IMR-90 (cell line): ENCODE measurements at regions not wholly inside any gene's neighbourhood (a gene's known extent, or its start where the extent isn't known, plus 50 kb on each side); places are given as distances from the start of the nearest gene placed in this dataset.

Experiments used
- ATAC-seq: fragments of 200-7000 bp; cut with Tn5 transposase; 2 replicates; pipeline ENCODE4 v1.9.1; 2020; ENCODE audit warnings: low read depth, mild to moderate bottlenecking, moderate library complexity
- BruUV-seq: library from RNA; stranded (reverse); fragments of 400-500 nt; replicated peaks from 2 replicates; lab custom pipeline; 2021; lab: Mats Ljungman, UMichigan
- CTCF ChIA-PET: fragments of 300-600 bp; formaldehyde crosslinking; extraction: SDS; loops from one replicate; lab custom pipeline; 2021; ENCODE audit warnings: antibody characterized with exemption; lab: Yijun Ruan, JAX
- POLR2A ChIA-PET: fragments of 300-600 bp; sonication (Branson Sonifier 250); formaldehyde crosslinking; loops from one replicate; lab custom pipeline; 2022; ENCODE audit warnings: antibody characterized with exemption; ENCODE audit not compliant: unreplicated experiment; lab: Charles Lee
- DNase-seq: peaks from one replicate; pipeline ENCODE4 v3.0.0; 2013
- H2AFZ ChIP-seq: replicated peaks from 2 replicates; pipeline ENCODE3; 2013; ENCODE audit warnings: low read length, mild to moderate bottlenecking; ENCODE audit not compliant: poor library complexity
- H2AK5ac ChIP-seq: 2 replicates; pipeline ENCODE4 v1.6.1; 2013; ENCODE audit warnings: low read depth, low read length, inconsistent platforms
- H2AK9ac ChIP-seq: replicated peaks from 2 replicates; pipeline ENCODE3; 2013; ENCODE audit warnings: mild to moderate bottlenecking, low read depth, low read length, moderate library complexity; ENCODE audit not compliant: poor library complexity
- H2BK120ac ChIP-seq: 2 replicates; pipeline ENCODE4 v1.6.1; 2013; ENCODE audit warnings: low read depth, low read length, inconsistent platforms
- H2BK15ac ChIP-seq: 3 replicates; pipeline ENCODE4 v1.6.1; 2013; ENCODE audit warnings: low read depth, low read length, inconsistent platforms
- H2BK20ac ChIP-seq: 2 replicates; pipeline ENCODE4 v1.6.1; 2013; ENCODE audit warnings: low read depth, mild to moderate bottlenecking, inconsistent platforms, low read length, moderate library complexity
- H2BK5ac ChIP-seq: 2 replicates; pipeline ENCODE4 v1.6.1; 2013; ENCODE audit warnings: mild to moderate bottlenecking, low read depth, low read length, inconsistent platforms; ENCODE audit not compliant: poor library complexity, severe bottlenecking
- H3K14ac ChIP-seq: replicated peaks from 2 replicates; pipeline ENCODE4 v1.6.1; 2013; ENCODE audit warnings: low read depth, low read length, inconsistent platforms
- H3K18ac ChIP-seq: 2 replicates; pipeline ENCODE4 v1.6.1; 2013; ENCODE audit warnings: low read depth, low read length, control low read depth
- H3K23ac ChIP-seq: 2 replicates; pipeline ENCODE4 v1.6.1; 2013; ENCODE audit warnings: low read depth, low read length, inconsistent platforms
- H3K27ac ChIP-seq: 2 replicates; pipeline ENCODE4 v1.5.1; 2013; ENCODE audit warnings: mild to moderate bottlenecking, control low read depth, low read length; ENCODE audit not compliant: insufficient read depth
- H3K27me3 ChIP-seq: 2 replicates; pipeline ENCODE4 v1.6.1; 2013; ENCODE audit warnings: low read length; ENCODE audit not compliant: control insufficient read depth, insufficient read depth
- H3K36me3 ChIP-seq: 2 replicates; pipeline ENCODE4 v1.6.1; 2013; ENCODE audit warnings: low read length, mixed read lengths; ENCODE audit not compliant: control insufficient read depth, insufficient read depth
- H3K4ac ChIP-seq: 2 replicates; pipeline ENCODE4 v1.6.1; 2013; ENCODE audit warnings: low read depth, low read length, inconsistent platforms
- H3K4me1 ChIP-seq: 2 replicates; pipeline ENCODE4 v1.6.1; 2013; ENCODE audit warnings: low read length, mixed read lengths; ENCODE audit not compliant: control insufficient read depth, insufficient read depth
- H3K4me2 ChIP-seq: 2 replicates; pipeline ENCODE4 v1.6.1; 2013; ENCODE audit warnings: low read depth, mild to moderate bottlenecking, control low read depth, low read length, moderate library complexity
- H3K4me3 ChIP-seq: 2 replicates; pipeline ENCODE4 v1.5.1; 2013; ENCODE audit warnings: low read depth, mild to moderate bottlenecking, control low read depth, low read length, moderate library complexity; ENCODE audit not compliant: insufficient read depth
- H3K56ac ChIP-seq: 2 replicates; pipeline ENCODE4 v1.6.1; 2013; ENCODE audit warnings: low read length, inconsistent platforms; ENCODE audit not compliant: insufficient read depth; ENCODE audit errors: extremely low read depth
- H3K79me1 ChIP-seq, 2 experiments: 2 replicates each; pipeline ENCODE4 v1.6.1; 2013; ENCODE audit warnings: low read length in 2 of 2, inconsistent platforms in 1 of 2, low read depth in 1 of 2
- H3K9ac ChIP-seq: 2 replicates; pipeline ENCODE4 v1.6.1; 2013; ENCODE audit warnings: low read depth, low read length, control low read depth
- H3K9me1 ChIP-seq: 2 replicates; pipeline ENCODE4 v1.6.1; 2013; ENCODE audit warnings: low read length, inconsistent platforms; ENCODE audit not compliant: insufficient read depth
- H3K9me3 ChIP-seq: 2 replicates; pipeline ENCODE4 v1.6.1; 2013; ENCODE audit warnings: low read length; ENCODE audit not compliant: control insufficient read depth, insufficient read depth
- H4K20me1 ChIP-seq: 2 replicates; pipeline ENCODE4 v1.6.1; 2013; ENCODE audit warnings: low read length, inconsistent platforms; ENCODE audit not compliant: insufficient read depth
- H4K5ac ChIP-seq: 2 replicates; pipeline ENCODE4 v1.6.1; 2013; ENCODE audit warnings: mild to moderate bottlenecking, low read depth, low read length, control low read depth
- H4K8ac ChIP-seq, 2 experiments: 2 replicates each; pipeline ENCODE4 v1.6.1; 2013; ENCODE audit warnings: low read depth in 2 of 2, low read length in 2 of 2, control low read depth in 1 of 2, inconsistent platforms in 1 of 2
- H4K91ac ChIP-seq: 2 replicates; pipeline ENCODE4 v1.6.1; 2013; ENCODE audit warnings: low read depth, low read length, inconsistent platforms; ENCODE audit not compliant: insufficient read depth
- BHLHE40 ChIP-seq: fragments of 150-350 bp; IDR thresholded peaks from 2 replicates; pipeline ENCODE4 v1.6.1; 2016; ENCODE audit warnings: mild to moderate bottlenecking, low read depth, low read length
- CEBPB ChIP-seq: IDR thresholded peaks from 2 replicates; pipeline ENCODE4 v1.6.1; 2012; ENCODE audit warnings: low read depth, low read length, improper control_type of control experiment
- CHD1 ChIP-seq: IDR thresholded peaks from 2 replicates; pipeline ENCODE4 v1.6.1; 2012; ENCODE audit warnings: low read depth, low read length, improper control_type of control experiment
- CTCF ChIP-seq: conservative IDR thresholded peaks from 2 replicates; pipeline ENCODE4 v1.5.1; 2012; ENCODE audit warnings: mild to moderate bottlenecking, low read depth, low read length, improper control_type of control experiment
- ELK1 ChIP-seq: fragments of 150-350 bp; IDR thresholded peaks from 2 replicates; pipeline ENCODE4 v1.6.1; 2016; ENCODE audit warnings: low read depth, mild to moderate bottlenecking, low read length, moderate library complexity, borderline replicate concordance
- FOS ChIP-seq: fragments of 150-350 bp; IDR thresholded peaks from 2 replicates; pipeline ENCODE4 v1.6.1; 2016; ENCODE audit warnings: low read depth, low read length
- MAFK ChIP-seq: IDR thresholded peaks from 2 replicates; pipeline ENCODE4 v1.6.1; 2012; ENCODE audit warnings: low read depth, low read length, improper control_type of control experiment
- MAZ ChIP-seq: IDR thresholded peaks from 2 replicates; pipeline ENCODE4 v1.6.1; 2012; ENCODE audit warnings: low read depth, mild to moderate bottlenecking, low read length, improper control_type of control experiment, moderate library complexity, borderline replicate concordance
- MXI1 ChIP-seq: IDR thresholded peaks from 2 replicates; pipeline ENCODE4 v1.6.1; 2012; ENCODE audit warnings: low read depth, mild to moderate bottlenecking, low read length, moderate library complexity, borderline replicate concordance
- POLR2A ChIP-seq: IDR thresholded peaks from 2 replicates; pipeline ENCODE4 v1.6.1; 2012; ENCODE audit warnings: mild to moderate bottlenecking, low read depth, low read length
- RFX5 ChIP-seq: IDR thresholded peaks from 2 replicates; pipeline ENCODE4 v1.8.0; 2012; ENCODE audit warnings: low read depth, mild to moderate bottlenecking, low read length, moderate library complexity
- USF2 ChIP-seq: fragments of 150-350 bp; IDR thresholded peaks from 2 replicates; pipeline ENCODE4 v1.6.1; 2017; ENCODE audit warnings: mild to moderate bottlenecking, antibody characterized with exemption, low read length, low read depth
- WGBS, 2 experiments: methylation state at CpG; one replicate each; pipeline versions ENCODE4 v1.1.5 to v1.1.7; 2013; ENCODE audit warnings: missing lambda C conversion rate in 2 of 2; ENCODE audit not compliant: insufficient read length in 1 of 2; ENCODE audit errors: extremely low coverage in 2 of 2; 5-methylcytosine and 5-hydroxymethylcytosine counted together
- dilution Hi-C: fragments of 300-500 bp; cut with HindIII; formaldehyde crosslinking; loops from one replicate; pipeline ENCODE4 v1.14.3; 2018; ENCODE audit warnings: low sequenced_read_pairs; ENCODE audit not compliant: unreplicated experiment
- in situ Hi-C: fragments of 300-500 bp; cut with MboI; formaldehyde crosslinking; loops from 3 replicates; pipeline ENCODE4 v1.14.3; 2019; ENCODE audit warnings: low sequenced_read_pairs, inconsistent platforms, mixed read lengths
- intact Hi-C: fragments of 100-400 bp; cut with micrococcal nuclease; formaldehyde crosslinking; loops from 2 replicates; pipeline ENCODE4 v1.10.0; 2022

GRCh38 chr2:844715-845114 lies 105.9 kb upstream of the SNTG2 start:
- H2AFZ ChIP-seq, result no peak overlapping the region
- H2AK9ac ChIP-seq, result no peak overlapping the region
- H3K4me3 ChIP-seq, result no peak overlapping the region
- DNase-seq (no peak), ATAC-seq (no peak)
- WGBS, 2 experiments, result no CpG with 5 or more reads among the region's 3 CpGs
- no peak overlapping the region for H2BK5ac ChIP-seq
- no peak overlapping the region for H4K91ac ChIP-seq
- no peak overlapping the region for H2BK15ac ChIP-seq
- H3K27ac ChIP-seq, result no peak overlapping the region
- no peaks in the 10 kb centered on the region for H3K9me1 ChIP-seq
- no peak overlapping the region for H3K23ac ChIP-seq
- H3K4ac ChIP-seq, result no peak overlapping the region
- no peak overlapping the region for H3K18ac ChIP-seq
- BruUV-seq, result no TSS peak
- H3K56ac ChIP-seq, result no peak overlapping the region
- no peak overlapping the region for H2BK120ac ChIP-seq
- H3K9ac ChIP-seq, result no peak overlapping the region
- no peaks in the 10 kb centered on the region for H3K4me1 ChIP-seq
- POLR2A ChIA-PET, result no interaction called here
- no peak for TF ChIP-seq BHLHE40
- no peak for TF ChIP-seq MAZ
- no peak for TF ChIP-seq CEBPB
- TF ChIP-seq CTCF, result no peak
- no peak for TF ChIP-seq USF2
- no peak for TF ChIP-seq CHD1
- no peak for TF ChIP-seq MAFK
- TF ChIP-seq FOS, result no peak
- TF ChIP-seq MXI1, result no peak
- TF ChIP-seq POLR2A, result no peak
- TF ChIP-seq ELK1, result no peak
- no peak for TF ChIP-seq RFX5
- no peak overlapping the region for H4K5ac ChIP-seq
- no peaks in the 10 kb centered on the region for H3K27me3 ChIP-seq
- dilution Hi-C loops, result no loop called here
- H3K9me3 ChIP-seq, result peaks cover 20% of the 10 kb centered on the region
- H4K20me1 ChIP-seq, result no peaks in the 10 kb centered on the region
- no peak overlapping the region for H2BK20ac ChIP-seq
- intact Hi-C loops, result no loop called here
- in situ Hi-C loops, result no loop called here
- no peak overlapping the region for H3K14ac ChIP-seq
- no peak overlapping the region for H2AK5ac ChIP-seq
- H3K4me2 ChIP-seq, result no peak overlapping the region
- H4K8ac ChIP-seq, result no peak overlapping the region
- no peaks in the 10 kb centered on the region for H3K36me3 ChIP-seq
- CTCF ChIA-PET, result no interaction called here
- no peaks in the 10 kb centered on the region for H3K79me1 ChIP-seq
